A549 (cell line): ENCODE measurements at regions not wholly inside any gene's neighbourhood (a gene's known extent, or its start where the extent isn't known, plus 50 kb on each side); places are given as distances from the start of the nearest gene placed in this dataset.

Experiments used
- ATAC-seq, 2 experiments: fragments of 200-7000 bp in 1 of 2; fragments of >200 bp in 1 of 2; cut with Nextera tagmentation in 1 of 2; cut with Tn5 transposase in 1 of 2; 3 replicates each; pipeline versions ENCODE4 v1.8.0 to v1.9.1; 2018 to 2020; ENCODE audit warnings: mild to moderate bottlenecking in 1 of 2, moderate library complexity in 1 of 2
- CTCF ChIA-PET: fragments of 300-600 bp; sonication (Branson Sonifier 250); formaldehyde crosslinking; extraction: SDS; loops from one replicate; lab custom pipeline; 2021; ENCODE audit warnings: antibody characterized with exemption, inconsistent platforms; lab: Yijun Ruan, JAX
- POLR2A ChIA-PET: fragments of 350-600 bp; formaldehyde crosslinking; extraction: SDS; loops from one replicate; lab custom pipeline; 2021; ENCODE audit warnings: antibody characterized with exemption, inconsistent platforms; lab: Yijun Ruan, JAX
- DNase-seq, 2 experiments: peaks; one replicate each; pipeline versions ENCODE4 v3.0.0 to v3.0.0-alpha.2; 2011 to 2016; ENCODE audit warnings: low read depth in 1 of 2, low spot score in 1 of 2
- FAIRE-seq: peaks from 2 replicates; lab custom pipeline; 2011; peaks lifted over from hg19 to GRCh38; lab: Jason Lieb, UNC
- H3K27ac ChIP-seq, 2 experiments: fragments of >200 bp; sonication (Bioruptor Twin); formaldehyde crosslinking; 3 replicates each; pipeline ENCODE4 v1.5.1; 2016 to 2017
- H3K4me1 ChIP-seq: fragments of >200 bp; sonication (Bioruptor Twin); formaldehyde crosslinking; 3 replicates; pipeline ENCODE4 v1.6.1; 2016
- H3K4me2 ChIP-seq: fragments of >200 bp; sonication (Bioruptor Twin); formaldehyde crosslinking; 3 replicates; pipeline ENCODE4 v1.6.1; 2016
- H3K4me3 ChIP-seq: fragments of >200 bp; sonication (Bioruptor Twin); formaldehyde crosslinking; 3 replicates; pipeline ENCODE4 v1.5.1; 2016
- H3K9me3 ChIP-seq: fragments of >200 bp; sonication (Bioruptor Twin); formaldehyde crosslinking; 3 replicates; pipeline ENCODE4 v1.6.1; 2016
- BHLHE40 ChIP-seq: IDR thresholded peaks from 2 replicates; pipeline ENCODE4 v1.6.1; 2012; ENCODE audit warnings: low read depth, low read length, inconsistent platforms
- CHD4 ChIP-seq: fragments of 200-600 bp; sonication (generic); IDR thresholded peaks from 2 replicates; pipeline ENCODE4 v1.6.1; 2016; ENCODE audit warnings: antibody characterized with exemption, mild to moderate bottlenecking, borderline replicate concordance
- EHF ChIP-seq: fragments of 250-450 bp; sonication (Bioruptor Pico); IDR thresholded peaks from 2 replicates; pipeline ENCODE4 v1.5.0; 2020; ENCODE audit warnings: mild to moderate bottlenecking
- ELK1 ChIP-seq: fragments of 150-350 bp; IDR thresholded peaks from 2 replicates; pipeline ENCODE4 v1.6.1; 2014; ENCODE audit warnings: low read depth, mild to moderate bottlenecking, low read length
- EP300 ChIP-seq, 2 experiments: fragments of >200 bp; sonication (Bioruptor Twin); formaldehyde crosslinking; IDR thresholded peaks; 2 replicates in 1 of 2; 3 replicates in 1 of 2; pipeline ENCODE4 v1.6.1; 2016 to 2017
- ESRRA ChIP-seq: fragments of 150-350 bp; IDR thresholded peaks from 2 replicates; pipeline ENCODE4 v1.6.1; 2014; ENCODE audit warnings: mild to moderate bottlenecking, low read length, borderline replicate concordance
- FOSB ChIP-seq: fragments of 250-450 bp; sonication (Bioruptor Pico); IDR thresholded peaks from 2 replicates; pipeline ENCODE4 v1.5.0; 2020; ENCODE audit warnings: mild to moderate bottlenecking, moderate library complexity
- GATA3 ChIP-seq: IDR thresholded peaks from 2 replicates; pipeline ENCODE4 v1.6.1; 2012; ENCODE audit warnings: borderline replicate concordance
- HDAC2 ChIP-seq: fragments of 200-600 bp; sonication (generic); IDR thresholded peaks from 2 replicates; pipeline ENCODE4 v1.6.1; 2016
- HES2 ChIP-seq: fragments of >200 bp; sonication (Bioruptor Twin); formaldehyde crosslinking; IDR thresholded peaks from 2 replicates; pipeline ENCODE4 v1.6.1; 2016
- HOXB13 ChIP-seq: fragments of 250-450 bp; sonication (Bioruptor Pico); IDR thresholded peaks from 2 replicates; pipeline ENCODE4 v1.5.0; 2020; ENCODE audit warnings: low read depth, mild to moderate bottlenecking, moderate library complexity
- KDM5A ChIP-seq: fragments of 200-600 bp; sonication (generic); IDR thresholded peaks from 2 replicates; pipeline ENCODE4 v1.6.1; 2016; ENCODE audit warnings: antibody characterized with exemption, mild to moderate bottlenecking
- MAZ ChIP-seq: fragments of 150-350 bp; IDR thresholded peaks from 2 replicates; pipeline ENCODE4 v1.6.1; 2014; ENCODE audit warnings: antibody characterized with exemption, low read depth, low read length, borderline replicate concordance
- NR3C1 ChIP-seq: fragments of >200 bp; sonication (Bioruptor Twin); formaldehyde crosslinking; IDR thresholded peaks from 3 replicates; pipeline ENCODE4 v1.6.1; 2017
- PBX3 ChIP-seq: IDR thresholded peaks from 2 replicates; pipeline ENCODE4 v1.6.1; 2012
- POLR2A ChIP-seq: IDR thresholded peaks from 2 replicates; pipeline ENCODE4 v1.6.1; 2012; ENCODE audit warnings: mild to moderate bottlenecking, low read length
- REST ChIP-seq: fragments of 200-600 bp; sonication (generic); IDR thresholded peaks from 2 replicates; pipeline ENCODE4 v1.6.1; 2016; ENCODE audit warnings: antibody characterized with exemption, mild to moderate bottlenecking, moderate library complexity
- RNF2 ChIP-seq: fragments of 200-600 bp; sonication (generic); IDR thresholded peaks from 2 replicates; pipeline ENCODE4 v1.6.1; 2016; ENCODE audit warnings: low read depth, mild to moderate bottlenecking, antibody characterized with exemption, moderate library complexity, borderline replicate concordance
- WGBS: methylation state at CpG from one replicate; pipeline ENCODE4 v1.1.6; 2017; ENCODE audit errors: missing lambda C conversion rate; 5-methylcytosine and 5-hydroxymethylcytosine counted together
- TF ChIP-seq, protein P1 (sequence below): fragments of 250-450 bp; sonication (Bioruptor Pico); IDR thresholded peaks from 2 replicates; pipeline ENCODE4 v1.5.0; 2021; ENCODE audit warnings: mild to moderate bottlenecking, moderate library complexity, borderline replicate concordance

GRCh38 chr4:54929459-54929858 is 195.9 kb downstream of the KDR start:
- ChIA-PET CTCF (no interaction called here), POLR2A (no interaction called here)
- Histone ChIP-seq H3K27ac (no peak overlapping the region), H3K4me2 (no peak overlapping the region), H3K4me1 (no peaks in the 10 kb centered on the region), H3K9me3 (no peaks in the 10 kb centered on the region), H3K4me3 (no peak overlapping the region)
- TF ChIP-seq EP300 (IDR thresholded peaks at IDR 0.05): no peak
- no peak for TF ChIP-seq NR3C1
- no peak for TF ChIP-seq ESRRA
- no peak for TF ChIP-seq HOXB13 (CRISPR knock-in tag)
- TF ChIP-seq CHD4: no peak
- no peak for TF ChIP-seq GATA3
- no peak for TF ChIP-seq ELK1
- no peak for TF ChIP-seq HDAC2
- no peak for TF ChIP-seq EHF
- TF ChIP-seq MAZ: no peak
- no peak for TF ChIP-seq RNF2
- no peak for TF ChIP-seq HES2
- TF ChIP-seq FOSB (CRISPR knock-in tag): no peak
- TF ChIP-seq, protein P1, sequence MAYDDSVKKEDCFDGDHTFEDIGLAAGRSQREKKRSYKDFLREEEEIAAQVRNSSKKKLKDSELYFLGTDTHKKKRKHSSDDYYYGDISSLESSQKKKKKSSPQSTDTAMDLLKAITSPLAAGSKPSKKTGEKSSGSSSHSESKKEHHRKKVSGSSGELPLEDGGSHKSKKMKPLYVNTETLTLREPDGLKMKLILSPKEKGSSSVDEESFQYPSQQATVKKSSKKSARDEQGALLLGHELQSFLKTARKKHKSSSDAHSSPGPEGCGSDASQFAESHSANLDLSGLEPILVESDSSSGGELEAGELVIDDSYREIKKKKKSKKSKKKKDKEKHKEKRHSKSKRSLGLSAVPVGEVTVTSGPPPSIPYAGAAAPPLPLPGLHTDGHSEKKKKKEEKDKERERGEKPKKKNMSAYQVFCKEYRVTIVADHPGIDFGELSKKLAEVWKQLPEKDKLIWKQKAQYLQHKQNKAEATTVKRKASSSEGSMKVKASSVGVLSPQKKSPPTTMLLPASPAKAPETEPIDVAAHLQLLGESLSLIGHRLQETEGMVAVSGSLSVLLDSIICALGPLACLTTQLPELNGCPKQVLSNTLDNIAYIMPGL (CRISPR knock-in tag): no peak
- no peak for TF ChIP-seq PBX3
- no peak for TF ChIP-seq BHLHE40
- no peak for TF ChIP-seq POLR2A
- TF ChIP-seq REST: no peak
- DNase-seq: no peak
- 9% methylated on average over 4 of the region's 4 CpGs for WGBS
- FAIRE-seq: no peak
- no peak for ATAC-seq

- H3K4me1 ChIP-seq: no peaks in the 10 kb centered on the region
- ATAC-seq (no peak), FAIRE-seq (no peak), DNase-seq (no peak)
- no peak for TF ChIP-seq KDM5A
- H3K9me3 ChIP-seq: no peaks in the 10 kb centered on the region
- H3K4me2 ChIP-seq: no peak overlapping the region
- H3K27ac ChIP-seq: no peak overlapping the region
- POLR2A ChIA-PET: no interaction called here
- CTCF ChIA-PET: no interaction called here
- H3K4me3 ChIP-seq: no peak overlapping the region
Measured at GRCh38 chr4:54924891-54925290, 200.5 kb downstream of the KDR start.
